Skeletal muscle satellite cell (primary cell): ENCODE measurements at regions not wholly inside any gene's neighbourhood (a gene's known extent, or its start where the extent isn't known, plus 50 kb on each side); places are given as distances from the start of the nearest gene placed in this dataset.

Experiments
- H3K27me3 ChIP-seq: 2 replicates; pipeline ENCODE4 v1.7.0; 2013; ENCODE audit warnings: low read length; ENCODE audit not compliant: control insufficient read depth, insufficient read depth
- H3K36me3 ChIP-seq: 2 replicates; pipeline ENCODE4 v1.7.0; 2013; ENCODE audit warnings: mild to moderate bottlenecking, control low read depth, low read length; ENCODE audit not compliant: insufficient read depth
- H3K4me1 ChIP-seq: 2 replicates; pipeline ENCODE4 v1.7.0; 2013; ENCODE audit warnings: low read length; ENCODE audit not compliant: control insufficient read depth, insufficient read depth
- H3K4me2 ChIP-seq: 2 replicates; pipeline ENCODE4 v1.7.0; 2013; ENCODE audit warnings: mild to moderate bottlenecking, low read length
- H3K4me3 ChIP-seq: 2 replicates; pipeline ENCODE4 v1.7.0; 2013; ENCODE audit warnings: low read length
- H3K9ac ChIP-seq: 2 replicates; pipeline ENCODE4 v1.7.0; 2013; ENCODE audit warnings: mild to moderate bottlenecking, low read depth, low read length, moderate library complexity
- H3K9me3 ChIP-seq: replicated peaks from 2 replicates; pipeline ENCODE4 v1.7.0; 2013; ENCODE audit warnings: mild to moderate bottlenecking, control low read depth, low read length

DNA sequence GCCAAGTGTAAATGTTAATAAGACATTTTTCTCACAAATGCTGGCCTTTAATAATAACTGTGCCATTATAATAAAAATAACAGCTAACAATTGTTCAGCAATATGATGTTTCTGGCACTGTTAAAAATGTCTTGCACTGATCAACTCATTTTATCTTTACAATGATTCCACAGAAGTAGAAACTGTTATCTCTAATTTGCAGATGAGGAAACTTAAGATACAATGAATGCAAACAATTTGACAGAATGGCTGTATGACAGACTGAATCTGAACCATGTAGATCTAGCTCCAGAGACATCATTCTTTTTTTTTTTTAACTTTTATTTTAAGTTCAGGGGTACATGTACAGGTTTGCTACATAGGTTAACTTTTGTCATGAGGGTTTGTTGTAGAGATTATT lies 755.0 kb downstream of the TBL1XR1 start:
- Histone ChIP-seq H3K27me3 (no peaks in the 10 kb centered on the region), H3K4me2 (no peak overlapping the region), H3K36me3 (no peaks in the 10 kb centered on the region), H3K9ac (no peak overlapping the region), H3K9me3 (no peaks in the 10 kb centered on the region), H3K4me3 (no peak overlapping the region), H3K4me1 (no peaks in the 10 kb centered on the region)

DNA sequence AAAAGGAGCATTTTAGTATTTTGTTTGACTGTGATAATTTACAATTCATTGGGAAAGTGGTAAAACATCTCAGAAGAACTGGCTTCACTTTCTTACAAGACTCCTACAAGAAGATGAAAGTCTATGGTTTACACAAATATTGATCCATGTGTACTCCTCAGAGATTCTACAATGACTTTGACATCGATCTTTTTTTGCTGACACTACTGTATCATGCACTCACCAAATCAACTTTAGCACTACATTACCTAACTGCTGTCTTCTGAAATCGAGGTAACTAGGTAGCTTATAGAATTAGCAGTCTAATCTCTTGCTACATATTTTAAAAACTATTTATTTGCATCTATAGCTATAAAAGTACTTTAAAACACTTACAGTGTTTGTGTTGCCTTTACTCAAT lies 757.6 kb downstream of the TBL1XR1 start:
- H3K9me3 ChIP-seq, result no peaks in the 10 kb centered on the region
- no peak overlapping the region for H3K4me2 ChIP-seq
- no peak overlapping the region for H3K4me3 ChIP-seq
- no peak overlapping the region for H3K9ac ChIP-seq
- H3K36me3 ChIP-seq, result no peaks in the 10 kb centered on the region
- no peaks in the 10 kb centered on the region for H3K4me1 ChIP-seq
- no peaks in the 10 kb centered on the region for H3K27me3 ChIP-seq

DNA sequence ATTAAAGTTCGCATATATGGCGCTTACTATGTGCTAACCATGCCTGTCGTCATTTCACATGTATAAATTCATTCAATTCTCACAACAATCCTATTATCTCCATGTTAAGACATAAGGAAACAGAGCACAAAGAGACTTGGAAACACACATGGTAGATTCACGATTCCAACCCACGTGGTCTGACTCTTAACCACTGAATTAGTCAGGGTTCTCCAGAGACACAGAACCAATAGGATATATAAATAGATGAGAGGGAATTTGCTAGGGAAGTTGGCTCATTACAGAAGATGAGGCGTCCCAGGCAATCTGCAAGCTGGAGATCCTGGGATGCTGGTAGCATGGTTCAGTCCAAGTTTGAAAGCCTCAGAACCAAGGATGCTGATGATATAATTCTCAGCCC lies 765.3 kb downstream of the TBL1XR1 start:
- Histone ChIP-seq H3K9me3 (no peaks in the 10 kb centered on the region), H3K4me1 (no peaks in the 10 kb centered on the region), H3K36me3 (no peaks in the 10 kb centered on the region), H3K4me3 (no peak overlapping the region), H3K9ac (no peak overlapping the region), H3K27me3 (no peaks in the 10 kb centered on the region), H3K4me2 (no peak overlapping the region)

DNA sequence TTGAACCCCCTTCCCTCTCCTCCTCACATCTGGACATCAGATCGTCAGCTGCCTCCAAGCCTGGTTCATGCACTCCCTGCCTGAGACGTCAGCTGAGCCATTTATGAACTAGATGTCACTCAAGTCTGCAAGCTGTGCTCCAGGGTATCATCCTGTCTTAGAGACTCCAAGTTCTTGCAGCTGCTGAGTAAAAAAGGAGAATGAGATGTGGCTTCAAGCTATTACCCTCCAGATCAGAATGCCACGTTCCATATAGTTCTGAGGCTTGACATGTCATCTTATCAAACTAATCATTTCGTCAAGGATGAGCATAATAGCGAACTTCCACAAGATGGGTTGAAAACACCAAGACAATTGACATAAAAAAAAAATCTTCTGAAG lies 766.3 kb downstream of the TBL1XR1 start:
- no peak overlapping the region for H3K9ac ChIP-seq
- H3K4me3 ChIP-seq, result no peak overlapping the region
- no peaks in the 10 kb centered on the region for H3K27me3 ChIP-seq
- H3K36me3 ChIP-seq, result no peaks in the 10 kb centered on the region
- H3K9me3 ChIP-seq, result no peaks in the 10 kb centered on the region
- no peaks in the 10 kb centered on the region for H3K4me1 ChIP-seq
- no peak overlapping the region for H3K4me2 ChIP-seq

DNA sequence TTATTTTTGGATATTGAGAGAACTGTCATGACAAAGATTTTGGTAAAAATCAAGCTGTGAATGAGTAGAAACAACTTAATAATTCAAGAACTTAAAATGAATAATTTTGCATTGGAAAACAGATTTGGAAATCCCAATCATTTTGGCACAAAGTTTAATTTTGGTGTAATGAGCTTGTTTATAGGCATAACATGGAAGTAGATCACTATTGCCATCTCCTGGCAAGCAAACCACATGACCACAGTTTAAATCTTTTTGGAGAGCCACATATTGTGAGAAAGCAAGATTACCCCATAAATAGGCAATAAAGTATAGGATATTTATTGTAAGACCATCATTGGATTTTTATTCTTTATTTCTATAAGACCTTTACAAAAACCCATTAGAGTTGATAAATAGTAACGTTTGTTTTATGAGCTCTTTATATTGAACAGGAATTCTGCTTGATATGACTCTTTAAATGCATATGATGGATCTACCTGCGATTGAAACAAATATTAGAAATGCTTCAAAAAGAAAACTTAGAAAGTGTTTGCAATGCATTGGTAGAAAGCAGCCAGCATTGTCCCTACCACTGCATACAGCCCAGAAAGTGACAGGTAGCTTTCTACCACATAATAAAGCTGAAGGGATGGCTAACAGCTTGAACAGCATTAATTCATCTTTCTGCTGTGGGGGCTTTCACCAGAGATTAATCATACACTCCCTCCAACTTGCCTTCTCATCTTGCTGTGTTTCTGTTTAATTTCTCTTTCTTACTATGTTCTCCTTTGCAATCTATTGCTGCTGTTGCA lies 766.8 kb downstream of the TBL1XR1 start:
- no peak overlapping the region for H3K4me2 ChIP-seq
- no peak overlapping the region for H3K9ac ChIP-seq
- H3K9me3 ChIP-seq, result no peaks in the 10 kb centered on the region
- no peaks in the 10 kb centered on the region for H3K4me1 ChIP-seq
- no peaks in the 10 kb centered on the region for H3K27me3 ChIP-seq
- no peaks in the 10 kb centered on the region for H3K36me3 ChIP-seq
- H3K4me3 ChIP-seq, result no peak overlapping the region

- H3K4me2 ChIP-seq, result no peak overlapping the region
- H3K9ac ChIP-seq, result no peak overlapping the region
- no peaks in the 10 kb centered on the region for H3K27me3 ChIP-seq
- H3K36me3 ChIP-seq, result no peaks in the 10 kb centered on the region
- no peaks in the 10 kb centered on the region for H3K9me3 ChIP-seq
- H3K4me3 ChIP-seq, result no peak overlapping the region
- H3K4me1 ChIP-seq, result no peaks in the 10 kb centered on the region
Measured at GRCh38 chr3:176428552-176428951, 768.7 kb downstream of the TBL1XR1 start.

- H3K36me3 ChIP-seq, result no peaks in the 10 kb centered on the region
- no peaks in the 10 kb centered on the region for H3K4me1 ChIP-seq
- no peak overlapping the region for H3K4me2 ChIP-seq
- H3K27me3 ChIP-seq, result no peaks in the 10 kb centered on the region
- no peak overlapping the region for H3K9ac ChIP-seq
- no peak overlapping the region for H3K4me3 ChIP-seq
- no peaks in the 10 kb centered on the region for H3K9me3 ChIP-seq
Measured at GRCh38 chr3:176426371-176426770, 770.9 kb downstream of the TBL1XR1 start.

- no peak overlapping the region for H3K9ac ChIP-seq
- H3K4me1 ChIP-seq, result no peaks in the 10 kb centered on the region
- H3K27me3 ChIP-seq, result no peaks in the 10 kb centered on the region
- H3K9me3 ChIP-seq, result no peaks in the 10 kb centered on the region
- no peak overlapping the region for H3K4me2 ChIP-seq
- no peaks in the 10 kb centered on the region for H3K36me3 ChIP-seq
- H3K4me3 ChIP-seq, result no peak overlapping the region
Measured at GRCh38 chr3:176416870-176417269, 780.4 kb downstream of the TBL1XR1 start.

DNA sequence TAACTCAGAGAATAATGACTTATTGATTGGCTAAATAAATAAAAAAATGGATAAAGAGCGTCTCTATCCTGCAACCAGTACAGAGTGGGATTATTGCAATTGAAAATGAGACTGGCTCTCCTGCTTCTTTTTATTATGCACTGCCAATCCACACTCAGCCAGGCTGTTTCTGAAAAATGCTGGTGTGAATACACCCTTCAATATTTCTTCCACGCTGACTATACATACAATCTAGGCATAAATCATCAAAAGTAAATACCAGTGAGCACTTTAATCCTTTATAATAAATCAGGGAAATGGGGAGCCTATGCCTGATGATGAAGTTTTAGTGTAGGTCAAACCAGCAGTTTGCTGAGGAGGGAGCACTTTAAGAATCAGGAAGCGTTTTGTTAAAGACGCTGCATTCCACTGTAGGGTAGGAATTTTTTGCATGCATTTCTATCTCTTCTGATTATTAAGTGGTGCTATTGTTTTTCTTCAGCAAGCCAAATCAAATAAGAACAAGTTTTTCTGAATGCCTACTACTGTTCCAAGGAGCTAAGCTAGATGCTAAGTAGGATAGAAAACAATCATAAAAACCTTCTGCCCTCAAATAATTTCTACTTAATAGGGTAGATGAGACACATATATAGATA lies 781.5 kb downstream of the TBL1XR1 start:
- no peak overlapping the region for H3K9ac ChIP-seq
- H3K4me1 ChIP-seq, result no peaks in the 10 kb centered on the region
- H3K4me3 ChIP-seq, result no peak overlapping the region
- no peak overlapping the region for H3K4me2 ChIP-seq
- no peaks in the 10 kb centered on the region for H3K27me3 ChIP-seq
- H3K36me3 ChIP-seq, result no peaks in the 10 kb centered on the region
- no peaks in the 10 kb centered on the region for H3K9me3 ChIP-seq

DNA sequence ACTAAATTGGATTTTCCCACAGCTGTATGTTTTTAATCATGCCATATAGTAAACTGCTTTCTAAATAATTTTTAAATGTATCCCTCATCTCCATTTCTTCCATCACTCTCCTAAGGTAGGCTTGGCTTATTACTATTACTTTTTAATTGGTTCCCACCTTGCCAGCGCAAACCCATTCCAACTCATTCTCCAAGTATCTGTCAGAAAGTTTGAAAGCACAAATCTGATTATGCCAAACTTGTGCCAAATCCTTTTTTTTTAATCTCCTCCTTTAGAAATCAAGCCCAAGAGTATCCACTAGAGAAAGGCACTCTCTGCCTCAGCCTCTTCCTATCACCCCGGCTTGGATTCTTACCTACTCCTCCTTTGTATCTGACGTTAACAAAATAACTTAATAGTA lies 784.5 kb downstream of the TBL1XR1 start:
- Histone ChIP-seq H3K4me3 (no peak overlapping the region), H3K4me2 (no peak overlapping the region), H3K27me3 (no peaks in the 10 kb centered on the region), H3K9ac (no peak overlapping the region), H3K9me3 (no peaks in the 10 kb centered on the region), H3K36me3 (no peaks in the 10 kb centered on the region), H3K4me1 (no peaks in the 10 kb centered on the region)

DNA sequence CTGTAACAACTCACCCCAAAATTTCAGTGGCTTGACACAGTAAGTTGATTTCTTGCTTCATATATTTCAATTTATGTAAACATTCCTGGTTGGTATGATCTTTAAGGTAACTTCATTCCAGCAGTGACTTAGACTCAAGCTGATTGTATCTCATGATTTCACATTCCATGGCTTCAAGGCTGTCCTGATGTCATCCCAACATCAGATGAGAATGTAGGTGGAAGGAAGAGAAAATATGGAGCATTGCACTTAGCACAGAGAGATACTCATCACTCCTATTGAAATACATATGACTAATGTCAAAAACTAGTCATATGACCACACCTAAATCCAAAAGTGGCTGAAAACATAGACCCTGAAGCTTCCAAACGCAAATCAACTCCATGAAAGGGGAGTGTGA lies 793.8 kb downstream of the TBL1XR1 start:
- Histone ChIP-seq H3K4me1 (no peaks in the 10 kb centered on the region), H3K9ac (no peak overlapping the region), H3K4me3 (no peak overlapping the region), H3K36me3 (no peaks in the 10 kb centered on the region), H3K27me3 (no peaks in the 10 kb centered on the region), H3K4me2 (no peak overlapping the region), H3K9me3 (no peaks in the 10 kb centered on the region)

- Histone ChIP-seq H3K9ac (no peak overlapping the region), H3K4me2 (no peak overlapping the region), H3K4me3 (no peak overlapping the region), H3K4me1 (no peaks in the 10 kb centered on the region), H3K36me3 (no peaks in the 10 kb centered on the region), H3K27me3 (no peaks in the 10 kb centered on the region), H3K9me3 (no peaks in the 10 kb centered on the region)
Measured at GRCh38 chr3:176401211-176401610, 796.1 kb downstream of the TBL1XR1 start.
